Stimulated activated CD4-positive, alpha-beta T cell treated with anti-CD3 and anti-CD28 coated beads, TNF-alpha, amount 100 ng/mL, for 48 hours (primary cell): ENCODE measurements at regions not wholly inside any gene's neighbourhood (a gene's known extent, or its start where the extent isn't known, plus 50 kb on each side); places are given as distances from the start of the nearest gene placed in this dataset.

Experiments used
- DNase-seq, 3 donors: peaks; one replicate each; pipeline ENCODE4 v3.0.0-alpha.2; 2020; ENCODE audit warnings: low read depth in 3 of 3

DNA sequence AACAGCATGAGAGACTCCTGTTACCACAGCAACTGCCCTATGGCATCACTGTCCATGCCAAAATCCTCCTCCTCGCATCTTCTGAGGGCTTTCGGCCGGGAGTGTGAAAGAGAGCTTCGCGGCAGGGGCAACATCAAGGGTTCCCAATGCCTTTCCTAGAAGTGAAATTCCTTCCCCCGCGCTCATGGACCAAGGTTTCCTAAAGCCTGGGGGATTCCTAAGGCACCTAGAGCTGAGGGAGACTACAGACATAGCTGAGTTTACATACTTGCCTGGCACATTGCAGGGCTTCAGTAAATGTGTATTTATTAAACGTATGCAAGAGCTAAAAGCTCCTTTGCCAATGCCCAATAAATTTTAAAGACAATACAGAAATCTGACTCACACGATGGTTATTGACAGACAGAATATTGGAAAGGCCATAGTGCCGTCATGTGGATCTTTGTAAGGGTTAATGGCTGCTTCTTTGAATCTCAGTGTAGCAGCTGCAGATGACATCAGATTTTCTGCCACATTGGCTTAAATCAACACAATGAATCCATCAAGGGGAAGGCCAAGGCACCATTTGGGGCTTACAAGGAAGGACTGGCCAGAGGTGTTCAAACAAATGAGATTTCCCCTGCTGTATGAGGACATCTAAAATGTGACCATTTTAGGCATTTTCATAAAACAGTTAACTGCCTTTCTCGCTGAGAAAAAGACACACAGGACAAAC is 281.2 kb upstream of the JARID2 start:
- no peak for DNase-seq

DNA sequence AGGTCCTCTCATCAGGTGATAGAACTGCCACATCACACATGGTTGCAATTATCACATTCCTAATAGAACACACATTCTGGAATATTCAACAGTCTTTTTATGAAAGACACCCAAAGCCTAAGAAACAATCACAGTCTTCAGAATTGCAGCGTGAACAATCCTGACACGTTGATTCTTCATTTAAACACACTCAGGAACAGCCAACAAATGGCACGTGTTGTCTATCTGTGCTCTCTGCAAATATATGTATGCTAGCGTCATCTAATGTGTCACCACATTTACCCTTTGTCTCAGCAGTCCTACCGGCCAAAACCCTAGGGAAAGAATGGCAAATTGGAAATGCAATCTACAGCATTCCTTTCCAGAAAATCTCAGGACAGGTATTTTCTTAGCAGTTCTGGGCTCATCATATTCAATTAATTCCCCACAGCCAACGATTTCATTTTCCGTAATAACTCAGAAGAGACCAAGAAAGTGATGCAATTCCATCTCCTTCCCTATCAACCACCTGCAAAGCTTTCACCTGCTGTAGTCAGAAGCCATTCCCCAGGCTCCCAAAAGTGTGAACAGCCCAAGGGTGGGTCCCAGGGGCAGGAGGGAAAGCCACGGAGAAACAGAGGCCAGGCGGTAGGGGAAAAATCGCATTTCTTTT is 280.3 kb upstream of the JARID2 start:
- no peak for DNase-seq

DNA sequence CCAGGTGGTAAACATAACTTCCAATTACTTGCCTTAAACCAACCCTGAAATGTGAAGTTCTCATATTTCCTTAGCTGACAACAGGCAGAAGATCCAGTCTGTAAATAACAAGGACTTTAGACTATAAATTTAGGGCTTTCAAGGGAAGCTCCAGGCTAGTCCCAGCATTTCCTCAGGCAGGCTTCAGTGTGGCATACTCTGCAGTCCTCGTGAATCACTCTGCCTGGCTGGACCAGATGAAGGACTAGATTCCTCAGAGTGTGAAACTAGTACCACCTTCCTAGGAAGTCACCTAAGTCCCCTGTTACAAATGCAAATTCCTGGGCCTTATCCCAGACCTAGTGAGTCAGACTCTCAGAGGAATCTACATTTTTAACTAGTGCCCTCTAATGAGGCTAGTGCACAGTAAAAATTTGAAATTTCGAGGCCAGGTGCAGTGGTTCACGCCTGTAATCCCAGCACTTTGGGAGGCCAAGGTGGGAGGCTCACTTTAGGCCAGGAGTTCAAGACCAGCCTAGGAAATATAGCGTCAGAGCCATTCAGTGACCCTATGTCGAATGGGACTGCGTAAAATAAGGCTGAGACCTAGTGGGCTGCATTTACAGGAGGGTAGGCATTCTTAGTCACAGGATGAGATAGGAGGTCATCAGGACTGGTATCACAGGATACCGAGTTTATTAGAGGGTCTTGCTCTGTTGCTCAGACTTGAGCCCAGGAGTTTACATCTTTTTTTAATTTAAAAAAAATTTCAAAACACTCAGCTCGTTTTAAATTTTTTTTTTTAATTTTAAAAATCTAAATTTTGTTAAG is 279.6 kb upstream of the JARID2 start:
- DNase-seq, result no peak

DNA sequence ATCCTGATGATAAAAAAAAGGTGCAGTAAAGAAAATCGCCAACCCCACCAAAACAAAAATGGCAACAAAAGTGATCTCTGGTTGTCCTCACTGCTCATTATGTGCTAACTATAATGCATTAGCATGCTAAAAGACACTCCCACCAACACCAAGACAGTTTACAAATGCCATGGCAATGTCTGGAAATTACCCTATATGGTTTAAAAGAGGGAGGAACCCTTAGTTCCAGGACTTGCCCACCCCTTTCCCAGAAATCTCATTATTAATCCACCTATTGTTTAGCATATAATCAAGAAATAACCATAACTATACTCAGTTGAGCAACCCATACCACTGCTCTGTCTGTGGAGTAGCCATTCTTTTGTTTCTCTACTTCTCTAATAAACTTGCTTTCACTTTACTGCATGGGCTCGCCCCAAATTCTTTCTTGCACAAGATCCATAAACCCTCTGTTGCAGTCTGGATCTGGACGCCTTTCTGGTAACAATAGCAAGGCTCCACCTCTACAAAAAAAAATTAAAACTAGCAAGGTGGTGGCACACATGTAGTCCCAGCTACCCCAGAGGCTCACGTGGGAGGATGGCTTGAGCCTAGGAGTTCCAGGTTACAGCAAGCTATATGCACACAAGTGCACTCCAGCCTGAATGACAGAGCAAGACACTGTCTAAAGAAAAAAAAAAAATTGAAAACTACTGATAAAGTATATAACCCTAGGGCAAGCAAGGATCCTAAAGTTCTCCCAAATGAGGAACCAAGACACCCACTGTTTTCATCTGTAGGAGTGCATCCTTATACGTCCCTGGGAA is 278.8 kb upstream of the JARID2 start:
- DNase-seq, result no peak

DNA sequence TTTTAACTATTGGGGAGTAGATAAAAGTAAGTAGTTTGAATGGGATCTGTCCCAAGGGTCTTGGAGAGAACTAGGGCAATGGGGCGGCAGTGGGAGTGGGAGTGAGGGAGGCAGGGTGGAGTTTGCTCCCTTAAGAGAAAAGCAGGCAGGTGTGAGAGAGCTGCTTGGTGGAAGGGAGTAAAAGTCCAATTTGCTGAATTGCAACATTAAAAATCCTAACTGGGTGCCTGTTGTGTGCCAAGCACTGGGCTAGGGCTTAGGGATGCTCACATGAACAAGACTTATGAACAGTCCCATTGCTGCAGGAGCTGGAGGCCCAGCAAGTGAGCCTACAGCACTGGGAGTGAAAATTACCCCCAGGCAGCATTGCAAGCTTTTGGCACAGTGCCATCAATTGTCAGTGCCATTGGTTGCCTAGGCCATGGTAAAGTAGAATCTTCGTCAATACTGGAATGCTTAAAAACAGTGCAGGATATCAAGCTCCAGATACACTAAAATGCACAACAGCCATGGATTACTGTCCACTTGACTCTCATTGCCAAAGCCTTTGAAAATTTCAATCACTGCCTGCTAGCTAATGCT is 277.7 kb upstream of the JARID2 start:
- DNase-seq, result no peak

DNA sequence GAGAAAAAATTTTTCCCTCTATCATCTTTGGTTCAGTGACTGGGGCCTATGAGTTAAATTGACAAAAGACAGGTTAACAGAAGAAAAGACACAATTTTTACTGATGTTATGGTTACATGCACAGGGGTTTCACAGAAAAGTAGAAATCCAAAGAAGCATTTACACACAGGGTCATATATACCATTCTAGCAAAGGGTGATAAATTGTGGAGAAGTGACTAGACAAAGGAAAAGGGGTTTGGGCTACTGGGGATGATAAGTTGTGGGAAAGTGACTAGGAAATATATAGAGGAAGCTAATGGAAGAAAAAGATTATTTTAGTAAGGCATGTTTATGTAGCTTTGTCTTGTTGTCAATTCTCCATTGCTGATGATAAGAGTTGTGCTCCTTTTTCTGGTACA is 276.7 kb upstream of the JARID2 start:
- DNase-seq, result no peak

DNA sequence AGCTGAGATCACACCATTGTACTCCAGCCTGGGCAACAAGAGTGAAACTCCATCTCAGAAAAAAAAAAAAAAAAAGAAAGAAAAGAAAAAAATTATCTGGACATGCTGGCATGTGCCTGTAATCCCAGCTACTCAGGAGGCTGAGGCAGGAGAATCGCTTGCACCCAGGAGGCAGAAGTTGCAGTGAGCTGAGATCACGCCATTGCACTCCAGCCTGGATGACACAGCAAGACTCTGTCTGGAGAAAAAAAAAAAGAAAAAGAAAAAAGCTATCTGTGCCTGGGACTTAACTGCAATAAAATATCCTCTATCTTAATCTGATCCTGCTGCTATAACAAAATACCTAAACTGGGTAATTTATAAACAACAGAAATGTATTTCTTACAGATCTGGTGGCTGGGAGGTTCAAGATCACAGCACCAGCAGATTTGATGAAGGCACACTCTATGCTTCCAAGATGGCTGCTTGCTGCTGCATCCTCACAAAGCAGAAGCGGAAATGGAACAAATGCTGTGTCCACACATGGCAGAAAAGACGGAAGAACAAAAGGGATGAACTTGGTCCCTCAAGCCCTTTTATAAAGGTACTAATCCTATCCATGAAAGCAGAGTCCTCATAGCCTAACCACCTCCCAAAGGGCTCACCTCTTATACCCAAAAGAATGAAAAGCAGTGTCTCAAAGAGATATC is 273.3 kb upstream of the JARID2 start:
- DNase-seq, result no peak

DNA sequence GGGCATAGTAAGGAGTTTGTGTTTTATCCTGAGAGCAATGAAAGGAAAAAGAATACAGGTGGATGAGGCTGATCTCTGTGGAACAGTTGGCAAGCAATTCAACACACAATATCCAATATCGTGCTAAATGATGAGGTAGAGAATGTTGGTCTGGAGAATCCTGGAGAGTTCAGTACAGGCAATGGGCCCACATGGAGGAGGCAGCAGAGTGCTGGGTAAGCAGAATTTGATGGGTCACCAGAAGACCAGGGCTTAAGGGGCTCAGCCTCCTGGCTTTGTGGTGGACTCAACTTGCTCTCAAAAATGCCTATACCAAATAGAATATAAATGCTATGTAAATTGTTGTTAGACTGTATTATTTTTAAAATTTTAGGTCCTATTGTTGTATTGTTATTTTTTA is 271.5 kb upstream of the JARID2 start:
- no peak for DNase-seq

DNA sequence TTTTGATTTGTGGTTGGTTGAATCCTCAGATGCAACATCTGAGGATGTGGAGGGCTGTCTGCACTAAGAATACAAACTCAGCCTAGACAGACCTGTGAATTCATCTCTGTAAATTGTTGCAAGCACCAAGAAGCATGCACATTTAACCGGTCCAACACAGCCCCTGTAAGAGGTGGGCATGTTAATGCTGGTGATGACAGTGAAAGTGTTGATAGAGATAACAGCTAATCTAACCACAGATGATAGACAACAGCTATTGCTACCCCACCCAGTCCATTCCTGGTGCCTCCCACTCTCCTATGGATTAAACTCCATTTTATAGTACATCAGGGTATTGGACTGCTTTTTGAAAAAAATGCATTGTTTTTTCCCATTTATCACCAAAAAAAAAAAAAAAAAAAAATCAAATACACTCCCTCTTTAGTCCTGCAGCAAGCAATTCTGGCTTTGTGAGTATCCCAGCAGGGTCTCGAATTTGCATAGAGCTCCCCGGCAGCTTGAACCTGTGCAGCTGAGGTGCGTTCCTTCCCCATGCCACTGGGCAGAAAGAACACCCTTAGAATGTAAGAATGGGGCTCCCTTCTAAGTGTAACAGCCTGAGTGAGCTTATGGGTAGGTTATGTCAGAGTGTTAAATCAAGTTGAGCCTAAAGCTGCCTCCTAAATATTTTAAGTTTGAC is 270.9 kb upstream of the JARID2 start:
- no peak for DNase-seq

DNA sequence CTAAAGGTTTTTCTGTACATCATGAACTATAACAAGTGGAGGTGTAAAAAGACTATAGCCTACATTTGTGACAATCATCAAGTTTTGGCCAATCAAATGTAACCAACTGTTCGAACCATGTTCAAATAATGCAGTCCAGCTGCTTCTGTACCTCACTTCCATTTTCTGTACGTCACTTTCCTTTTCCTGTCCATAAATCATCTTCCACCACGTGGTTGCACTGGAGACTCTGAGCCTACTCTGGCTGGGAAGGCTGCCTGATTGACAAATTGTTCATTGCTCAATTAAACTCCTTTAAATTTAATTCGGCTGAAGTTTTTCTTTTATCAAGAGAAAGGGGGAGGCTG is 270.4 kb upstream of the JARID2 start:
- no peak for DNase-seq

DNA sequence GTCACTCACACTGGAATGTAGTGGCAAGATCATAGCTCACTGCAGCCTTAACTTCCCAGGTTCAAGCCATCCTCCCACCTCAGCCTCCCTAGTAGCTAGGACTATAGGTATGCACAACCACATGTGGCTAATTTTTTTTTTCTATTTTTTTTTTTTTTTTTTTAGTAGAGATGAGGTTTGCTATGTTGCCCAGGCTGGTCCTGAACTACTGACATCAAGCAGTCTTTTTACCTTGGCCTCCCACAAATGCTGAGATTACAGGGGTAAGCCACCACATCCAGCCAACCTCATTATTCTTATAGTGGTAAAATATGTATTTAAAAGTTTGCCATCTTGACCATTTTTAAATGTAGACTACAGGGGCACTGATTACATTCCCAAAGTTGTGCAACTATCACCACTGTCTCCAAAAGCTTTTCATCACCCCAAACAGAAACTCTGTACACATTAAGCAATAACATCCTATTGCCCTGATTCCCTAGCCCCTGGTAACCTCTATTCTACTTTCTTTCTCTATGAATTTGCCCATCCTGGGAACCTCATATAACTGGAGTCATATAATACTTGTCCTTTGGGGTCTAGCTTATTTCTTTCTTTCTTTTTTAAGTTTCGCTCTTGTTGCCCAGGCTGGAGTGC is 268.0 kb upstream of the JARID2 start:
- no peak for DNase-seq

DNA sequence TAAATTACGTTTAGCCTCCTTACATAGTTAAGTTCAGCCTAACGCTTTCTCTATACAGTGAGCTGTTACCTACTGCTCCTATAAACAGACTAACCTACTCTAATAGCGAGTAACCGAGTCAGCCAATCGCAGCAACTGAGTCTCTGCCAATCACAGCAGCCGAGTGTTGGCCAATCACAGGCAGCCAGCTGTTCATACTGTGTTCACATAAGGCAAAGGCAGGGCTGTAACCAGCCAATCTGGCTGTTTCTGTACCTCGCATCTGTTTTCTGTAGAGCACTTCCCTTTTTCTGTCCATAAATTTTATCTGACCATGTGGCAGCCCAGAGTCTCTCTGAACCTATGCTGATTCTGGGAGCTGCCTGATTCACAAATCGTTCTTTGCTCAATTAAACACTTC is 263.9 kb upstream of the JARID2 start:
- no peak for DNase-seq

DNA sequence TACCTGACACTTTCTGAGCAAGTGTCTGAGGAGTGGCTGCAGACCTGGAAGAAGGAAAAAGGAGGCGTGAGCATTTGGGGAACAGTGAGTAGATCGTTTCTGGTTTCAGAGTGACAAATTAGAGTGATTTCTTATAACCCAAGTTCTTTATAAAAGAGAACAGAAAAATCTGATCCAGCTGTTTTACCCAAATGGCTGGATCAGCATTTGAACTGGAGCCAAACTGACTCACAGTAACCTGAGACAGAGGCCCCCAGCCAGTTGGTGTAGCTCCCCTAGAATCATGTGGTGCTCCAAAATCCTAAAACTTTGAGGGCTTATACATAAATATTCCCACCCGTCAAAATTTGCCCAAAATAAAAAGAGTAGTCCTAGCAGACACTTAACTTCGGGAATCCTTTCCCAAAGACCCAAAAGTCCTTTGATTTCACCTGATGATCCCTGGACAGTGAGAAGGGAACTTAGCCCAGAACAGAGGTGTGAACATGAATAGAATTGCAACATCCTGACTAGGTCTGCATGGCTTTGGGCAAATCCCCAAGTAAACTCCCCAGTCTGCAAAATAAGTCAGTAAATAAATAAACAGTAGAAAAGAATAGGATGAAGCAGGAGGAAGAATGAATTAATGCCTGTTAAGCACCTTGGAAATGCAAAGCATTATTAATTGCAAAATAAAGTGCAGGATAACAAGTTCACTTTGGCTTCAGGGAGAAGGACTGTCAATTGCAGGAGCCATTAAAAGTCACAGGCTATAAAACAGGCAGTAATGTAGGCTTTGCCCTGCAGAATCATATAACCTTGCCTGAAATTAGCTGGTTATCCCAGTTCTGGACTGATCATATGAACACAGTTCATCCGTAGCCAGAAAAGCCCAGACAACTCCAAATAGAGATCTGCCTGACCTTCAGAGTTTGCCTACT is 262.0 kb upstream of the JARID2 start:
- DNase-seq, result no peak

DNA sequence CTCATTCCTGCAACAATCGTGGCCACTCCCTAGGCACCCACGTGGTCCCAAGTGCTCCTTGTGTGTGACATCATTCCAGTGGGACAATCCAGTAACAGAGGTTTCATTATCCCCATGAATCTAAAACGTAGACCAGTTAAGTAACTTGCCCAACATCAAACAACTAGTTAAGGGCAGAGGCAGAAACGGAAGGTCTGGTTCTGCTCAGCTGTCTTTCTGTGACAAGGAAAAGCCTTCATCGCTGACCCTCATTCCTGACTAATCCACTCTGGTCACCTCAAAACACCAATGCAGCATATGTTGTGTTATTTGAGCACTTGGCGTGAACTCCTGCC is 261.4 kb upstream of the JARID2 start:
- DNase-seq, result no peak

DNA sequence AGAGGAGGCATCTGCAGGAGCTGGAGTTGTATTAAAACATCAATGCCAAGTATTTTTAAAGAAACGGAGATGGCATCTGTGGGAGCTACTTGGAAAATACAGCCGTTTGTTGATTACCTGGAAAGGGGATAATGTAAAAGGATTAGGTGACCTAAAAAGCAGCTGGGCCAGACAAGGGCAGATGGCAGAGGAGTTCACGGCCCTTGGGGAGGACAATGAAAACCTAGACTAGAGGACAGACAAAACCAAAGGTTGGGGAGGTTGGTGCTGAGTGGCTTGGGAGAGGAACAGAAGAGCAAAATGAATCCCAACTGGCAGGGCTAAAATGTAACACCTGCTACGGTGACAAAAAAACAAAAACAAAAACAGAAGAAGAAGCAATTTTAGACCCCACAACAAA is 260.5 kb upstream of the JARID2 start:
- no peak for DNase-seq

DNA sequence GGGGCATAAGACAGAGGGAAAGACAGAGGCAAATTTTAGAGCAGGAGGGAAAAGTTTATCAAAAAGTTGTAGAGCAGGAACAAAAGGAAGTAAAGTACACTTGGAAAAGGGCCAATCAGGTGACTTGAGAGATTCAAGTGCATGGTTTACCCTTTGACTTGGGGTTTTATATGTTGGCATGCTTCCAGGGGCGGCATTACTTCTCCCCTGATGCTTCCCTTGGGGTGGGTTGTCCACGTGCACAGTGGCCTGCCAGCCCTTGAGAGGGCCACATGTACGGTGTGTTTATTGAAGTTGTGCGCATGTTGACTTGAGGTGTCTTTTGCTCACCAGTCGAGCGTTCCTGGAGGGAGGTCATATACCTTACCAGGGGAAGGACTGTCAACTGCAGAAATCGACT is 259.5 kb upstream of the JARID2 start:
- no peak for DNase-seq

DNA sequence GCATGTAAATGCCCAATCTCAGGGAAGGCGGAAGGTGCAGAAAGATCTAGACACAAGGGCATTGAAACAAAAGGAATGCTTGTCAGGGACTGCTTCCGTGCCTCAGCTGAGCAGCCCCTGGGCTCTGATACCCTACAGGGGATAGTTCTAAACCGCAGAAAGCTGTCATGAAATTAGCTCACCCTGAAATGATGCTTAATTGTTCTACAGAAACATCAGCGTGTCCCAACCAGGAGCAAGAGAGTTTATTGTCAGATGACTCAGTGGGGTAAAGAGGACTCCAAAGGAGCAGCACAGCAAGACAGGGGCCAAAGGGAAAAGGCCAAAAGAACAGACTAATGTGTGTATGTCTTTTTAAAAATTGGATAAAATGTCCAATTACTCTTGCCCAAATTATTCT is 258.4 kb upstream of the JARID2 start:
- DNase-seq, result no peak

DNA sequence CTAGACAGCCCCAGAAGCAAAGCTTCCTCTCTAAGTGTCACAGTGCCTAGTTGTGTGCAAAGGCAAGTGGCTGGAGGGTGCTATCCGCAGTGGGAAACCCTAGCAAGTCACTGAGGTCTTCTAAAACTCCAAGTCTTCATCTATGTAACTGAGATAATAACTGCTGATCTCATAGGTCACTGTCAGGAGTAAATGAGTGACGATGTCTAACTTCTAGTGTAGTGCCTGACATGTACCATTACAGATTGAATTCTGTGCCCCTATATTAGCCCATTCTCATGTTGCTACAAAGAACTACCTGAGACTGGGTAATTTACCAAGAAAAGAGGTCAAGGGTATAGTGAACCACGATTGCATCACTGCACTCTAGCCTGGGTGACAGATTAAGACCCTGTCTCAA is 253.5 kb upstream of the JARID2 start:
- DNase-seq, result no peak

DNA sequence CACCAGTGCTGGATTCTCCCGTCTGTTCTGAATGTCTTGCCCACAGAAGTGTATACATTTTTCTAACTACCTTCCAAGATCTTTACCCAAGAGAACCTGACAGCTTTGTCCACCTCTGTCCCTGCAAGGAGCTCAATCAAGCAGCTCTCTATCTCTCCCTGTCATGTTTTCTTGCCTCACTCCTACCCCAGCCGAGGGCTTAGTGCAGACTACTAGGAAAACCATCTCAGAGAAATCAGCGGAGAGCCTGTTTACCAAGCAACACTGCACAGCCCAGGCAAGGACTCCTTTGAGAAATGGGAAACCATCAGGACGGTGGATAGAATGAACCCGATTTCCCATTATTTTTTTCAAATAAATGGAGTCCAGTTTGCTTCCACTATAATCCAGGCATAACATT is 250.7 kb upstream of the JARID2 start:
- no peak for DNase-seq
